SK-N-SH (cell line): ENCODE measurements at regions not wholly inside any gene's neighbourhood (a gene's known extent, or its start where the extent isn't known, plus 50 kb on each side); places are given as distances from the start of the nearest gene placed in this dataset.

Experiments
- EP300 ChIP-seq, 2 experiments: IDR thresholded peaks; 2 replicates each; pipeline versions ENCODE4 v1.4.0 to v1.6.1; 2012; ENCODE audit warnings: borderline replicate concordance in 1 of 2, low read depth in 1 of 2, low read length in 1 of 2
- JUND ChIP-seq: IDR thresholded peaks from 2 replicates; pipeline ENCODE4 v1.4.0; 2012
- POLR2AphosphoS5 ChIP-seq: IDR thresholded peaks from 2 replicates; pipeline ENCODE4 v1.6.1; 2012; ENCODE audit warnings: low read depth, low read length
- RAD21 ChIP-seq: IDR thresholded peaks from 2 replicates; pipeline ENCODE4 v1.6.1; 2012; ENCODE audit warnings: mild to moderate bottlenecking, low read length
- TCF12 ChIP-seq: IDR thresholded peaks from 2 replicates; pipeline ENCODE4 v1.4.0; 2012
- YY1 ChIP-seq: IDR thresholded peaks from 2 replicates; pipeline ENCODE4 v1.4.0; 2012; ENCODE audit warnings: low read depth, mild to moderate bottlenecking
- TF ChIP-seq, protein P1 (sequence below): fragments of 200-600 bp; sonication (generic); IDR thresholded peaks from 2 replicates; pipeline ENCODE4 v1.6.1; 2017; ENCODE audit warnings: antibody characterized with exemption, mild to moderate bottlenecking, moderate library complexity
- TF ChIP-seq, protein P2 (sequence below): IDR thresholded peaks from 2 replicates; pipeline ENCODE4; 2012
- TF ChIP-seq, protein P3 (sequence below): IDR thresholded peaks from 2 replicates; pipeline ENCODE4 v1.6.1; 2012; ENCODE audit warnings: mild to moderate bottlenecking, low read depth, low read length, moderate library complexity

DNA sequence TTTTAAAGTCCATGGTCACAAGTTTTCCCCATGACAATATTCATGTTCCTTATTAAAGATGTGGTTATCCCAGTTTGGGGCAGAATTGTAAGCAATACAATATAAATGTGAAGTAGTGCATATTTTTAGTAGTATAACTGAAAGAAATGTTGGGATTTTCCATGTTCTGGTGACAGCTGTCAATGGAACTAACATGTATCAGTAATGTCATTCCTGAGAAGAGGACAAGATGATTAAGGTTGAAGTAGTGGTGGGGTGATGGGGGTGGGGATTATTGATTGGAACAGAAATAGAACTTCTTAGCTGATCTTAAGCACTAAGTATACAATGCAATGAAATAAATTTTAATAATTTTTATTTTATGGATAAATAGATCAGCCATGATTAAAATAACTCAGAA lies 81.6 kb downstream of the PDHA2 start:
- TF ChIP-seq JUND (no peak), RAD21 (no peak), TCF12 (no peak), POLR2AphosphoS5 (no peak), EP300 (IDR thresholded peaks at IDR 0.05; ENCODE audit: borderline replicate concordance in 1 of 2, low read depth in 1 of 2, low read length in 1 of 2) (no peak), YY1 (no peak)
- TF ChIP-seq, protein P1, sequence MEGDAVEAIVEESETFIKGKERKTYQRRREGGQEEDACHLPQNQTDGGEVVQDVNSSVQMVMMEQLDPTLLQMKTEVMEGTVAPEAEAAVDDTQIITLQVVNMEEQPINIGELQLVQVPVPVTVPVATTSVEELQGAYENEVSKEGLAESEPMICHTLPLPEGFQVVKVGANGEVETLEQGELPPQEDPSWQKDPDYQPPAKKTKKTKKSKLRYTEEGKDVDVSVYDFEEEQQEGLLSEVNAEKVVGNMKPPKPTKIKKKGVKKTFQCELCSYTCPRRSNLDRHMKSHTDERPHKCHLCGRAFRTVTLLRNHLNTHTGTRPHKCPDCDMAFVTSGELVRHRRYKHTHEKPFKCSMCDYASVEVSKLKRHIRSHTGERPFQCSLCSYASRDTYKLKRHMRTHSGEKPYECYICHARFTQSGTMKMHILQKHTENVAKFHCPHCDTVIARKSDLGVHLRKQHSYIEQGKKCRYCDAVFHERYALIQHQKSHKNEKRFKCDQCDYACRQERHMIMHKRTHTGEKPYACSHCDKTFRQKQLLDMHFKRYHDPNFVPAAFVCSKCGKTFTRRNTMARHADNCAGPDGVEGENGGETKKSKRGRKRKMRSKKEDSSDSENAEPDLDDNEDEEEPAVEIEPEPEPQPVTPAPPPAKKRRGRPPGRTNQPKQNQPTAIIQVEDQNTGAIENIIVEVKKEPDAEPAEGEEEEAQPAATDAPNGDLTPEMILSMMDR, result no peak
- TF ChIP-seq, protein P2, sequence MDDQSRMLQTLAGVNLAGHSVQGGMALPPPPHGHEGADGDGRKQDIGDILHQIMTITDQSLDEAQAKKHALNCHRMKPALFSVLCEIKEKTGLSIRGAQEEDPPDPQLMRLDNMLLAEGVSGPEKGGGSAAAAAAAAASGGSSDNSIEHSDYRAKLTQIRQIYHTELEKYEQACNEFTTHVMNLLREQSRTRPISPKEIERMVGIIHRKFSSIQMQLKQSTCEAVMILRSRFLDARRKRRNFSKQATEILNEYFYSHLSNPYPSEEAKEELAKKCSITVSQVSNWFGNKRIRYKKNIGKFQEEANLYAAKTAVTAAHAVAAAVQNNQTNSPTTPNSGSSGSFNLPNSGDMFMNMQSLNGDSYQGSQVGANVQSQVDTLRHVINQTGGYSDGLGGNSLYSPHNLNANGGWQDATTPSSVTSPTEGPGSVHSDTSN, result no peak
- TF ChIP-seq, protein P3, sequence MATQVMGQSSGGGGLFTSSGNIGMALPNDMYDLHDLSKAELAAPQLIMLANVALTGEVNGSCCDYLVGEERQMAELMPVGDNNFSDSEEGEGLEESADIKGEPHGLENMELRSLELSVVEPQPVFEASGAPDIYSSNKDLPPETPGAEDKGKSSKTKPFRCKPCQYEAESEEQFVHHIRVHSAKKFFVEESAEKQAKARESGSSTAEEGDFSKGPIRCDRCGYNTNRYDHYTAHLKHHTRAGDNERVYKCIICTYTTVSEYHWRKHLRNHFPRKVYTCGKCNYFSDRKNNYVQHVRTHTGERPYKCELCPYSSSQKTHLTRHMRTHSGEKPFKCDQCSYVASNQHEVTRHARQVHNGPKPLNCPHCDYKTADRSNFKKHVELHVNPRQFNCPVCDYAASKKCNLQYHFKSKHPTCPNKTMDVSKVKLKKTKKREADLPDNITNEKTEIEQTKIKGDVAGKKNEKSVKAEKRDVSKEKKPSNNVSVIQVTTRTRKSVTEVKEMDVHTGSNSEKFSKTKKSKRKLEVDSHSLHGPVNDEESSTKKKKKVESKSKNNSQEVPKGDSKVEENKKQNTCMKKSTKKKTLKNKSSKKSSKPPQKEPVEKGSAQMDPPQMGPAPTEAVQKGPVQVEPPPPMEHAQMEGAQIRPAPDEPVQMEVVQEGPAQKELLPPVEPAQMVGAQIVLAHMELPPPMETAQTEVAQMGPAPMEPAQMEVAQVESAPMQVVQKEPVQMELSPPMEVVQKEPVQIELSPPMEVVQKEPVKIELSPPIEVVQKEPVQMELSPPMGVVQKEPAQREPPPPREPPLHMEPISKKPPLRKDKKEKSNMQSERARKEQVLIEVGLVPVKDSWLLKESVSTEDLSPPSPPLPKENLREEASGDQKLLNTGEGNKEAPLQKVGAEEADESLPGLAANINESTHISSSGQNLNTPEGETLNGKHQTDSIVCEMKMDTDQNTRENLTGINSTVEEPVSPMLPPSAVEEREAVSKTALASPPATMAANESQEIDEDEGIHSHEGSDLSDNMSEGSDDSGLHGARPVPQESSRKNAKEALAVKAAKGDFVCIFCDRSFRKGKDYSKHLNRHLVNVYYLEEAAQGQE, result no peak
